ENCODE measurements at regions not wholly inside any gene's neighbourhood (a gene's known extent, or its start where the extent isn't known, plus 50 kb on each side); places are given as distances from the start of the nearest gene placed in this dataset.

GRCh38 chr18:51490417-51490816 is 292.9 kb upstream of the MEX3C start:
- no peak for TF ChIP-seq CHD2 (IDR thresholded peaks at IDR 0.05; ENCODE audit: low read length)
- WGBS, 2 experiments (ENCODE audit: extremely low coverage in 1 of 2, insufficient coverage in 1 of 2, insufficient read length in 1 of 2, insufficient replicate concordance in 2 of 2, low coverage in 1 of 2, low lambda C conversion rate in 2 of 2, missing lambda C conversion rate in 1 of 2) = 88% methylated on average over 3 of the region's 3 CpGs; no CpG with 5 or more reads in 1 of the 2 experiments
- CTCF ChIA-PET (ENCODE audit: partially characterized antibody) = no interaction called here

More at GRCh38 chr18:51490417-51490816, 292.9 kb upstream of the MEX3C start:
- Histone ChIP-seq H2BK20ac (ENCODE audit: low read length) (no peak overlapping the region), H4K5ac (ENCODE audit: insufficient read length, low read depth, low read length) (no peak overlapping the region), H2BK15ac (ENCODE audit: low read length) (no peak overlapping the region), H2BK5ac (ENCODE audit: low read depth, low read length) (no peak overlapping the region), H3K27ac (ENCODE audit: low read depth, low read length) (no peak overlapping the region), H3K18ac (ENCODE audit: extremely low read depth, low read length) (no peak overlapping the region), H3K4me2 (ENCODE audit: insufficient read depth in 1 of 2, low read depth in 2 of 2, low read length in 2 of 2) (no peak overlapping the region; a peak in 1 of 4 replicates), H2AK5ac (ENCODE audit: low read depth, low read length) (no peak overlapping the region), H3K4ac (replicated peaks; ENCODE audit: insufficient read length, low read depth, low read length) (no peak overlapping the region), H3K79me1 (ENCODE audit: low read depth, low read length) (no peaks in the 10 kb centered on the region), H3K23me2 (ENCODE audit: low read depth, low read length) (no peaks in the 10 kb centered on the region; the same call in 1 of the 2 replicates), H4K8ac (ENCODE audit: extremely low read depth, insufficient read depth, low read length) (no peak overlapping the region), H4K20me1 (replicated peaks in 1 of 2; ENCODE audit: control insufficient read depth in 1 of 2, insufficient read depth in 2 of 2, low read length in 2 of 2) (no peaks in the 10 kb centered on the region), H3K14ac (ENCODE audit: insufficient read length) (no peak overlapping the region), H3K27me3 (replicated peaks in 1 of 4; ENCODE audit: control insufficient read depth in 3 of 4, extremely low read depth in 1 of 4, insufficient read depth in 3 of 4, low read length in 3 of 4) (no peaks in the 10 kb centered on the region), H3K36me3 (ENCODE audit: control insufficient read depth in 2 of 4, insufficient read depth in 4 of 4, low read length in 3 of 4) (no peaks in the 10 kb centered on the region), H2AFZ (ENCODE audit: low read length) (no peak overlapping the region), H2BK12ac (ENCODE audit: low read depth, low read length) (no peak overlapping the region), H2BK120ac (replicated peaks; ENCODE audit: low read depth, low read length) (no peak overlapping the region), H3K9ac (replicated peaks in 1 of 4; ENCODE audit: extremely low read depth in 1 of 4, low read depth in 3 of 4, low read length in 3 of 4) (no peak overlapping the region), H3K56ac (replicated peaks; ENCODE audit: insufficient read length, low read depth, low read length) (no peak overlapping the region), H3K9me3 (ENCODE audit: insufficient read depth in 2 of 2, low read depth in 1 of 2, low read length in 1 of 2) (no peaks in the 10 kb centered on the region), H3K23ac (ENCODE audit: insufficient read length) (no peak overlapping the region), H3K79me2 (ENCODE audit: control insufficient read depth in 1 of 2, insufficient read depth in 2 of 2, low read length in 2 of 2) (no peaks in the 10 kb centered on the region), H3K4me1 (replicated peaks in 1 of 4; ENCODE audit: control insufficient read depth in 3 of 4, insufficient read depth in 4 of 4, low read length in 3 of 4) (peaks cover 0 to 4% (median 1%) of the 10 kb centered on the region in 4 experiments; a peak in 1 of 7 replicates), H4K91ac (replicated peaks; ENCODE audit: insufficient read length, low read length) (no peak overlapping the region), H3K4me3 (ENCODE audit: extremely low read depth in 1 of 4, insufficient read depth in 2 of 4, low read depth in 3 of 4, low read length in 4 of 4) (no peak overlapping the region)
- POLR2A ChIA-PET (ENCODE audit: partially characterized antibody) = no interaction called here
- FAIRE-seq (no peak), DNase-seq (ENCODE audit: low read depth in 1 of 2, low spot score in 2 of 2) (no peak)
